Stimulated activated CD8-positive, alpha-beta memory T cell treated with anti-CD3 and anti-CD28 coated beads, Interleukin-15, amount 100 ng/mL, for 48 hours (primary cell): ENCODE measurements at regions not wholly inside any gene's neighbourhood (a gene's known extent, or its start where the extent isn't known, plus 50 kb on each side); places are given as distances from the start of the nearest gene placed in this dataset.

ENCODE experiments used
- DNase-seq, 2 donors: peaks; one replicate each; pipeline ENCODE4 v3.0.0-alpha.2; 2020; ENCODE audit warnings: low read depth in 2 of 2

- DNase-seq = no peak
These were observed 521.9 kb downstream of the KLF5 start for GRCh38 chr13:73580513-73581267.

GRCh38 chr13:73579574-73580274, 520.9 kb downstream of the KLF5 start:
- DNase-seq = no peak

GRCh38 chr13:73578251-73578875, 519.6 kb downstream of the KLF5 start:
- no peak for DNase-seq

- no peak for DNase-seq
These were observed 517.5 kb downstream of the KLF5 start for GRCh38 chr13:73576291-73576690.

GRCh38 chr13:73572824-73573223, 514.0 kb downstream of the KLF5 start:
- no peak for DNase-seq

GRCh38 chr13:73571376-73571775, 512.6 kb downstream of the KLF5 start:
- no peak for DNase-seq

- DNase-seq = no peak
These were observed 498.1 kb downstream of the KLF5 start for GRCh38 chr13:73556902-73557301.

GRCh38 chr13:73556128-73556527, 497.3 kb downstream of the KLF5 start:
- DNase-seq = no peak

- no peak for DNase-seq
These were observed 492.9 kb downstream of the KLF5 start for GRCh38 chr13:73551736-73552135.

- DNase-seq = no peak
These were observed 490.9 kb downstream of the KLF5 start for GRCh38 chr13:73549717-73550116.

- DNase-seq = no peak
These were observed 489.6 kb downstream of the KLF5 start for GRCh38 chr13:73548449-73548848.

GRCh38 chr13:73547239-73547638, 488.4 kb downstream of the KLF5 start:
- DNase-seq = no peak

- no peak for DNase-seq
These were observed 485.4 kb downstream of the KLF5 start for GRCh38 chr13:73544175-73544574.

- no peak for DNase-seq
These were observed 483.6 kb downstream of the KLF5 start for GRCh38 chr13:73542446-73542845.

- DNase-seq = no peak
These were observed 478.1 kb downstream of the KLF5 start for GRCh38 chr13:73536865-73537264.

- DNase-seq = no peak
These were observed 476.5 kb downstream of the KLF5 start for GRCh38 chr13:73535341-73535740.

GRCh38 chr13:73532987-73533510, 474.2 kb downstream of the KLF5 start:
- DNase-seq = no peak

- no peak for DNase-seq
These were observed 473.8 kb downstream of the KLF5 start for GRCh38 chr13:73532582-73532981.

- no peak for DNase-seq
These were observed 472.2 kb downstream of the KLF5 start for GRCh38 chr13:73531014-73531413.

- no peak for DNase-seq
These were observed 464.1 kb downstream of the KLF5 start for GRCh38 chr13:73522937-73523336.

- DNase-seq = no peak
These were observed 463.2 kb downstream of the KLF5 start for GRCh38 chr13:73521985-73522524.

- no peak for DNase-seq
These were observed 462.5 kb downstream of the KLF5 start for GRCh38 chr13:73521290-73521624.
